ENCODE measurements at regions not wholly inside any gene's neighbourhood (a gene's known extent, or its start where the extent isn't known, plus 50 kb on each side); places are given as distances from the start of the nearest gene placed in this dataset.

- TF ChIP-seq, protein P1, sequence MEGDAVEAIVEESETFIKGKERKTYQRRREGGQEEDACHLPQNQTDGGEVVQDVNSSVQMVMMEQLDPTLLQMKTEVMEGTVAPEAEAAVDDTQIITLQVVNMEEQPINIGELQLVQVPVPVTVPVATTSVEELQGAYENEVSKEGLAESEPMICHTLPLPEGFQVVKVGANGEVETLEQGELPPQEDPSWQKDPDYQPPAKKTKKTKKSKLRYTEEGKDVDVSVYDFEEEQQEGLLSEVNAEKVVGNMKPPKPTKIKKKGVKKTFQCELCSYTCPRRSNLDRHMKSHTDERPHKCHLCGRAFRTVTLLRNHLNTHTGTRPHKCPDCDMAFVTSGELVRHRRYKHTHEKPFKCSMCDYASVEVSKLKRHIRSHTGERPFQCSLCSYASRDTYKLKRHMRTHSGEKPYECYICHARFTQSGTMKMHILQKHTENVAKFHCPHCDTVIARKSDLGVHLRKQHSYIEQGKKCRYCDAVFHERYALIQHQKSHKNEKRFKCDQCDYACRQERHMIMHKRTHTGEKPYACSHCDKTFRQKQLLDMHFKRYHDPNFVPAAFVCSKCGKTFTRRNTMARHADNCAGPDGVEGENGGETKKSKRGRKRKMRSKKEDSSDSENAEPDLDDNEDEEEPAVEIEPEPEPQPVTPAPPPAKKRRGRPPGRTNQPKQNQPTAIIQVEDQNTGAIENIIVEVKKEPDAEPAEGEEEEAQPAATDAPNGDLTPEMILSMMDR (IDR thresholded peaks at IDR 0.05; ENCODE audit: low read length) = no peak
- TF ChIP-seq EZH2 (optimal IDR thresholded peaks at IDR 0.05; ENCODE audit: low read depth, low read length) = no peak
These were observed 55.2 kb upstream of the SLC35B4 start for GRCh38 chr7:134371971-134372370.
